SK-N-SH (cell line): ENCODE measurements at regions not wholly inside any gene's neighbourhood (a gene's known extent, or its start where the extent isn't known, plus 50 kb on each side); places are given as distances from the start of the nearest gene placed in this dataset.

Experiments used
- CTCF ChIP-seq: fragments of 200-600 bp; sonication (generic); IDR thresholded peaks from 2 replicates; pipeline ENCODE4 v1.6.1; 2017; ENCODE audit warnings: antibody characterized with exemption, mild to moderate bottlenecking, moderate library complexity
- EZH2phosphoT487 ChIP-seq: fragments of 200-600 bp; sonication (generic); IDR thresholded peaks from 2 replicates; pipeline ENCODE4 v1.6.1; 2017; ENCODE audit warnings: low read depth, mixed run types, mild to moderate bottlenecking, antibody characterized with exemption, moderate library complexity, borderline replicate concordance
- IRF3 ChIP-seq: fragments of 150-350 bp; IDR thresholded peaks from 2 replicates; pipeline ENCODE4 v1.6.1; 2016; ENCODE audit warnings: mild to moderate bottlenecking, low read depth, low read length

DNA sequence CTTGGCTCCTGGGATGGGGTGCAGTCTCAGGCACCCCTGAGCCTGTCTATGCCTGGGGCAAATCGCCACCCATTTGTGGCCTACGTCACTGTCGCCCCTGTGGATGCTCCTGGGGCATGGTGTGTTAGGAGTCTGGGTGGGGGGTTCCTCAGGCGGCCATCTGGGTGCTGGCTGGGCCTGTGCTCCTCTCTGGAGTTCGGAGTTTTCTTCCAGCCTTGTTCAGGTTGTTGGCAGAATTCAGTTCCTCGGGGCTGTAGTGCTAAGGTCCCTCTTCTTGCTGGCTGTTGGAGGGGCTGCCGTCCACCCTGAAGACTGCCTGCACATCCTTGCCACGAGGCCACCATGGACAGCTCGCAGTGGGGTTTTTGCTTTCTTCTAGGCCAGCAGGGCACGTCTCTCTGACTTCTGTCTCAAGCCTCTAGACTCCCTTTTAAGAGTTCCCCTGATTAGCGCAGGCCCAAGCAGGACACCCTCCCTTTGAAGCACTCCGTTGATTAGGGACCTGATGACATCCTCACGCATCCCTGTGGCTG is 86.7 kb upstream of the C1orf174 start:
- TF ChIP-seq EZH2phosphoT487 (no peak), IRF3 (no peak), CTCF (no peak)
